ENCODE measurements at regions not wholly inside any gene's neighbourhood (a gene's known extent, or its start where the extent isn't known, plus 50 kb on each side); places are given as distances from the start of the nearest gene placed in this dataset.

- TF ChIP-seq POLR2A (IDR thresholded peaks at IDR 0.05) = no peak
- no peak for TF ChIP-seq CTCF (IDR thresholded peaks at IDR 0.05)
Observed at GRCh38 chr1:47687631-47688460, 250.0 kb downstream of the FOXD2 start.

Data from esophagus squamous epithelium (tissue), 4 donors.